Testis (tissue), 2 donors: ENCODE measurements at regions not wholly inside any gene's neighbourhood (a gene's known extent, or its start where the extent isn't known, plus 50 kb on each side); places are given as distances from the start of the nearest gene placed in this dataset.

ENCODE experiments used
- DNase-seq: peaks from one replicate; pipeline ENCODE4 v3.0.0-alpha.2; 2019
- H3K27ac ChIP-seq, 2 donors: fragments of 200-600 bp; sonication (generic); one replicate each; pipeline ENCODE4 v1.5.1; 2019
- H3K27me3 ChIP-seq: fragments of 200-600 bp; sonication (generic); one replicate; pipeline ENCODE4 v1.5.1; 2019
- H3K36me3 ChIP-seq: fragments of 200-600 bp; sonication (generic); one replicate; pipeline ENCODE4 v1.5.1; 2017; ENCODE audit warnings: low read depth; ENCODE audit errors: missing control alignments
- H3K4me1 ChIP-seq: fragments of 200-600 bp; sonication (generic); one replicate; pipeline ENCODE4 v1.5.1; 2019
- H3K4me3 ChIP-seq, 2 donors: fragments of 200-600 bp; sonication (generic); one replicate each; pipeline ENCODE4 v1.5.1; 2017 to 2019
- H3K9me3 ChIP-seq: fragments of 200-600 bp; sonication (generic); one replicate; pipeline ENCODE4 v1.5.1; 2017
- CTCF ChIP-seq, 3 experiments: fragments of 450-650 bp in 2 of 3; fragments of 200-600 bp in 1 of 3; sonication (generic) in 1 of 3; IDR thresholded peaks; one replicate each; pipeline ENCODE4 v1.5.1; 2016 to 2019; ENCODE audit warnings: antibody characterized with exemption in 3 of 3, mild to moderate bottlenecking in 2 of 3, moderate library complexity in 1 of 3
- POLR2A ChIP-seq: fragments of 450-650 bp; IDR thresholded peaks from one replicate; pipeline ENCODE4 v1.6.1; 2017; ENCODE audit warnings: antibody characterized with exemption, mild to moderate bottlenecking, moderate library complexity
- WGBS, 2 donors: methylation state at CpG; one replicate each; pipeline ENCODE4 v1.1.5; 2018; 5-methylcytosine and 5-hydroxymethylcytosine counted together
- intact Hi-C: fragments of 100-400 bp; cut with DNase I; formaldehyde crosslinking; loops from one replicate; pipeline ENCODE4 v1.15.1; 2023; ENCODE audit warnings: low total_unique reads

GRCh38 chr4:94395562-94395961, 52.9 kb upstream of the HPGDS start:
- intact Hi-C loops = no loop called here
- Histone ChIP-seq H3K27ac (no peak overlapping the region), H3K4me1 (no peaks in the 10 kb centered on the region), H3K27me3 (no peaks in the 10 kb centered on the region), H3K36me3 (no peaks in the 10 kb centered on the region), H3K4me3 (no peak overlapping the region), H3K9me3 (no peaks in the 10 kb centered on the region)
- WGBS, 2 donors = 69 to 76% methylated on average over 1 of the region's 1 CpG
- TF ChIP-seq POLR2A = no peak
- no peak for TF ChIP-seq CTCF (IDR thresholded peaks at IDR 0.05)
- DNase-seq = no peak

GRCh38 chr4:94396984-94397383, 54.3 kb upstream of the HPGDS start:
- H3K9me3 ChIP-seq = no peaks in the 10 kb centered on the region
- H3K4me3 ChIP-seq = no peak overlapping the region
- H3K27me3 ChIP-seq = no peaks in the 10 kb centered on the region
- no peak for DNase-seq
- H3K4me1 ChIP-seq = no peaks in the 10 kb centered on the region
- TF ChIP-seq CTCF (IDR thresholded peaks at IDR 0.05) (no peak), POLR2A (no peak)
- intact Hi-C loops = no loop called here
- WGBS, 2 donors = 68 to 86% methylated on average over 2 of the region's 2 CpGs
- no peak overlapping the region for H3K27ac ChIP-seq
- no peaks in the 10 kb centered on the region for H3K36me3 ChIP-seq

- TF ChIP-seq POLR2A (no peak), CTCF (IDR thresholded peaks at IDR 0.05) (no peak)
- DNase-seq = no peak
- H3K4me1 ChIP-seq = no peaks in the 10 kb centered on the region
- no peak overlapping the region for H3K27ac ChIP-seq
- no peaks in the 10 kb centered on the region for H3K9me3 ChIP-seq
- WGBS, 2 donors = 61 to 92% methylated on average over 2 of the region's 2 CpGs
- no peaks in the 10 kb centered on the region for H3K27me3 ChIP-seq
- no peak overlapping the region for H3K4me3 ChIP-seq
- no peaks in the 10 kb centered on the region for H3K36me3 ChIP-seq
- intact Hi-C loops = no loop called here
Measured at GRCh38 chr4:94397635-94398034, 54.1 kb upstream of the PDLIM5 start.

- intact Hi-C loops = no loop called here
Measured at GRCh38 chr4:94399277-94399676, 52.5 kb upstream of the PDLIM5 start.

More at GRCh38 chr4:94399277-94399676, 52.5 kb upstream of the PDLIM5 start:
- no peaks in the 10 kb centered on the region for H3K27me3 ChIP-seq
- H3K27ac ChIP-seq = no peak overlapping the region
- no peak overlapping the region for H3K4me3 ChIP-seq
- TF ChIP-seq CTCF (IDR thresholded peaks at IDR 0.05) = no peak
- no peak for TF ChIP-seq POLR2A
- DNase-seq = no peak
- H3K9me3 ChIP-seq = no peaks in the 10 kb centered on the region
- H3K36me3 ChIP-seq = no peaks in the 10 kb centered on the region
- H3K4me1 ChIP-seq = no peaks in the 10 kb centered on the region
- 88 to 91% methylated on average over 2 of the region's 2 CpGs for WGBS, 2 donors
